ENCODE measurements at regions not wholly inside any gene's neighbourhood (a gene's known extent, or its start where the extent isn't known, plus 50 kb on each side); places are given as distances from the start of the nearest gene placed in this dataset.

DNA sequence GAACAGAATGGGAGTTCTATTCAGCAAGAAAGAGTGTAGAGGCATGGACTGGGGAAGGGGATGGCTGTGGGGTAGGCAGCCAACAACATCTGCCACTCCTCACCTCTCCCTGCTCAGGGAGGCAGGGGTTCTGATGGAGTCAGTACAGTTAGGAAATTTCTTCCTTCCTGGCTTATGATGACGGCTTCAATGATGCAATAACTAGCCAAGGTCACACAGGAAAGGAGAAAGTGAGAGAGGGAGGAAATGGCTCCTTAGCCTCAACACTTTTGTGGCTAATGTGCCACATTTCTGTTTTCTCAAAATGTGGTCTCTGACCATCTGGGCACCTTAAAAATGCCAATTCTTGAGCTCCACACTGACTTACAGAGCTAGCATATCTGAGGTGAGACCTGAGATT, 79.3 kb upstream of the PDZD8 start:
- no peak for TF ChIP-seq POLR2AphosphoS5 (IDR thresholded peaks at IDR 0.05)
- no peak for TF ChIP-seq POLR2A (IDR thresholded peaks at IDR 0.05)
- no peak for TF ChIP-seq CTCF (IDR thresholded peaks at IDR 0.05)
